K562 (cell line): ENCODE measurements at regions not wholly inside any gene's neighbourhood (a gene's known extent, or its start where the extent isn't known, plus 50 kb on each side); places are given as distances from the start of the nearest gene placed in this dataset.

Source experiments
- CBFA2T3 ChIP-seq: fragments of 450-650 bp; IDR thresholded peaks from 2 replicates; pipeline ENCODE4 v1.6.1; 2017
- DPF2 ChIP-seq: fragments of 450-650 bp; IDR thresholded peaks from 2 replicates; pipeline ENCODE4 v1.6.1; 2016
- EP300 ChIP-seq: IDR thresholded peaks from 2 replicates; pipeline ENCODE4 v1.6.1; 2012; ENCODE audit warnings: low read length, improper control_type of control experiment
- FOXA3 ChIP-seq, 2 experiments: fragments of 450-650 bp in 1 of 2; sonication (generic) in 1 of 2; formaldehyde crosslinking; IDR thresholded peaks in 1 of 2; conservative IDR thresholded peaks in 1 of 2; 2 replicates each; pipeline versions ENCODE4 v1.4.0 to v1.8.0; 2020 to 2022; ENCODE audit warnings: mild to moderate bottlenecking in 2 of 2, missing genetic modification reagents in 1 of 2
- NBN ChIP-seq: fragments of 450-650 bp; IDR thresholded peaks from 2 replicates; pipeline ENCODE4 v1.6.1; 2016; ENCODE audit warnings: low read depth, mild to moderate bottlenecking
- NCOR1 ChIP-seq: fragments of 450-650 bp; IDR thresholded peaks from 2 replicates; pipeline ENCODE4 v1.6.1; 2016; ENCODE audit warnings: mild to moderate bottlenecking, moderate library complexity
- RCOR1 ChIP-seq, 2 experiments: IDR thresholded peaks; 2 replicates each; pipeline ENCODE4 v1.6.1; 2012; ENCODE audit warnings: low read depth in 2 of 2, low read length in 2 of 2, borderline replicate concordance in 1 of 2, improper control_type of control experiment in 1 of 2
- SMARCA4 ChIP-seq: fragments of 450-650 bp; IDR thresholded peaks from 2 replicates; pipeline ENCODE4 v1.6.1; 2016
- SMARCE1 ChIP-seq: fragments of 450-650 bp; IDR thresholded peaks from 2 replicates; pipeline ENCODE4 v1.7.1; 2016; ENCODE audit warnings: mild to moderate bottlenecking
- SPI1 ChIP-seq: IDR thresholded peaks from 2 replicates; pipeline ENCODE4 v1.6.1; 2011; ENCODE audit warnings: low read depth, low read length, control low read depth, borderline replicate concordance
- ZEB2 ChIP-seq: fragments of 450-650 bp; IDR thresholded peaks from 2 replicates; pipeline ENCODE4 v1.6.1; 2016
- ZNF197 ChIP-seq: fragments of 200-800 bp; sonication (Bioruptor generic); IDR thresholded peaks from 2 replicates; pipeline ENCODE4 v1.6.1; 2016; ENCODE audit warnings: low read depth, missing genetic modification characterization, missing compliant biosample characterization
- TF ChIP-seq, protein P1 (sequence below): fragments of 250-450 bp; sonication (Bioruptor Pico); IDR thresholded peaks from 2 replicates; pipeline ENCODE4 v1.8.0; 2021; ENCODE audit warnings: mild to moderate bottlenecking, moderate library complexity
- TF ChIP-seq, protein P2 (sequence below): IDR thresholded peaks from 2 replicates; pipeline ENCODE4 v1.6.1; 2012; ENCODE audit warnings: low read depth, low read length, improper control_type of control experiment, borderline replicate concordance

DNA sequence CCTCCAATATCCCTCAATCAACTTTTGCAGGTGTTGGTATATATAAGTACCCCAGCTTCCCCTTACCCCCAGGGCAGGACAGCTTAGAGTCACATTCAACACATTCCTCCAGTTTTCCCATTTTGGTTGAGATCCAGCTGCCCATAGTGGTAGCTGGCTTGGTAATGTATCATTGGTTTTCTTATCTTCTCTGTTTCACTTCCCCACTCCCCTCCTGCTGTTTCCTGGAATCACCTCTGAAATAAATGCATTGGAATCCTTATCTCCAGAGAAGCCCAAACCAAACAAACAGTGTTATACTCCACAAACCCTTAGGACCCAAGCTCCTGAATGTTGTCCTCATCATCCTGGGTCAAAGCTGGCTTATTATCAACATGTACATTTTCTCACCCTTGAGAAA, 184.8 kb downstream of the TMEM38B start (continued):
- TF ChIP-seq, protein P1, sequence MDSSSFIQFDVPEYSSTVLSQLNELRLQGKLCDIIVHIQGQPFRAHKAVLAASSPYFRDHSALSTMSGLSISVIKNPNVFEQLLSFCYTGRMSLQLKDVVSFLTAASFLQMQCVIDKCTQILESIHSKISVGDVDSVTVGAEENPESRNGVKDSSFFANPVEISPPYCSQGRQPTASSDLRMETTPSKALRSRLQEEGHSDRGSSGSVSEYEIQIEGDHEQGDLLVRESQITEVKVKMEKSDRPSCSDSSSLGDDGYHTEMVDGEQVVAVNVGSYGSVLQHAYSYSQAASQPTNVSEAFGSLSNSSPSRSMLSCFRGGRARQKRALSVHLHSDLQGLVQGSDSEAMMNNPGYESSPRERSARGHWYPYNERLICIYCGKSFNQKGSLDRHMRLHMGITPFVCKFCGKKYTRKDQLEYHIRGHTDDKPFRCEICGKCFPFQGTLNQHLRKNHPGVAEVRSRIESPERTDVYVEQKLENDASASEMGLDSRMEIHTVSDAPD (CRISPR knock-in tag), result no peak
- TF ChIP-seq FOXA3 (CRISPR knock-in tag; conservative IDR thresholded peaks at IDR 0.05 in 1 of 2, IDR thresholded peaks at IDR 0.05 in 1 of 2) (no peak), SPI1 (peak; percentile 12; the same call in 1 of the 2 replicates), EP300 (peak; percentile 32; the same call in 1 of the 2 replicates), DPF2 (0 out of 2 replicates have a peak, but pooled peaks have one; percentile 17), ZNF197 (CRISPR knock-in tag) (no peak), ZEB2 (peak; percentile 53; the same call in 1 of the 2 replicates), NBN (no peak), CBFA2T3 (peak; percentile 29; the same call in 1 of the 2 replicates), NCOR1 (peak; percentile 8; the same call in 1 of the 2 replicates), RCOR1 (IDR thresholded peaks at IDR 0.05; ENCODE audit: borderline replicate concordance in 1 of 2, low read depth in 2 of 2, low read length in 2 of 2) (peak in 1 of 2 experiments; percentile 5; a peak in 1 of 4 replicates), SMARCE1 (0 out of 2 replicates have a peak, but pooled peaks have one; percentile 29), SMARCA4 (peak; percentile 69)
- TF ChIP-seq, protein P2, sequence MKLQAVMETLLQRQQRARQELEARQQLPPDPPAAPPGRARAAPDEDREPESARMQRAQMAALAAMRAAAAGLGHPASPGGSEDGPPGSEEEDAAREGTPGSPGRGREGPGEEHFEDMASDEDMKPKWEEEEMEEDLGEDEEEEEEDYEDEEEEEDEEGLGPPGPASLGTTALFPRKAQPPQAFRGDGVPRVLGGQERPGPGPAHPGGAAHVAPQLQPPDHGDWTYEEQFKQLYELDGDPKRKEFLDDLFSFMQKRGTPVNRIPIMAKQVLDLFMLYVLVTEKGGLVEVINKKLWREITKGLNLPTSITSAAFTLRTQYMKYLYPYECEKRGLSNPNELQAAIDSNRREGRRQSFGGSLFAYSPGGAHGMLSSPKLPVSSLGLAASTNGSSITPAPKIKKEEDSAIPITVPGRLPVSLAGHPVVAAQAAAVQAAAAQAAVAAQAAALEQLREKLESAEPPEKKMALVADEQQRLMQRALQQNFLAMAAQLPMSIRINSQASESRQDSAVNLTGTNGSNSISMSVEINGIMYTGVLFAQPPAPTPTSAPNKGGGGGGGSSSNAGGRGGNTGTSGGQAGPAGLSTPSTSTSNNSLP, result 0 out of 2 replicates have a peak, but pooled peaks have one; percentile 22
